HG03108 (cell line): ENCODE measurements at regions not wholly inside any gene's neighbourhood (a gene's known extent, or its start where the extent isn't known, plus 50 kb on each side); places are given as distances from the start of the nearest gene placed in this dataset.

Experiments used
- ATAC-seq: cut with Tn5 transposase; IDR thresholded peaks from one replicate; pipeline ENCODE4 v1.9.1; 2021; ENCODE audit warnings: moderate library complexity; ENCODE audit not compliant: unreplicated experiment

DNA sequence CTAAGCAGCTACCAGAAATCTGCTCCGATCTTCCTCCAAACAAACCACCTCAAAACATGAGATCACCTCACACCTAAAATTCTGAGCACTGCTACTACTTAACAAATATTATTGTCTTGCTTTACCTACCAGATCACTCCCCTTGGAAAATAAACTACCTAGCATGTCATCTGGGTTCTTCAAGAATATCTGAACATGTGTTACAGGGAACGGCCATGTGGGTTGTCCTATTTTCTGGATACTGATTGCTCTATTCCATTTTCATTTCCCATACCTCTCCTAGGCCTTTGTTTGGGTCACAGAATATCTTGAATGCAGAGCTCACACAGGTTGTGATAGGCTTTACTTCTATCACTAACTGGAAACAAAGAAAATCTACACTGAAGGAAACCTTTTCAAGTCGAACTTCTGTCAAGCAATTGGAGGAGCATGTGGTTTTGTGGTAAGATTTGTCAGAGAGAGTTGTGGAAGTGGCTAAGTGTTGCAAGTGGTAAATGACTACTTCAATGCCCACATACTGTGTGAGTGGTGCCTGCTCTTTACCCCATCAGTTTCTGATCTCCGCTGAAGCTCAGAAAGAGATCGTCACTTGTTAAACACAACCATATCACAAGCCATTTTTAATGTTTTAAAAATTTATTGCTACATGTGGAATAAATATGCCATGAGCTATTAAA is 739.1 kb upstream of the ZEB2 start:
- ATAC-seq: no peak

- ATAC-seq: no peak
Observed at GRCh38 chr2:145257931-145258330, 738.0 kb upstream of the ZEB2 start.

GRCh38 chr2:145256551-145256950 is 736.6 kb upstream of the ZEB2 start:
- no peak for ATAC-seq

GRCh38 chr2:145254291-145254690 is 734.4 kb upstream of the ZEB2 start:
- no peak for ATAC-seq

GRCh38 chr2:145253492-145253891 is 733.6 kb upstream of the ZEB2 start:
- ATAC-seq: no peak

DNA sequence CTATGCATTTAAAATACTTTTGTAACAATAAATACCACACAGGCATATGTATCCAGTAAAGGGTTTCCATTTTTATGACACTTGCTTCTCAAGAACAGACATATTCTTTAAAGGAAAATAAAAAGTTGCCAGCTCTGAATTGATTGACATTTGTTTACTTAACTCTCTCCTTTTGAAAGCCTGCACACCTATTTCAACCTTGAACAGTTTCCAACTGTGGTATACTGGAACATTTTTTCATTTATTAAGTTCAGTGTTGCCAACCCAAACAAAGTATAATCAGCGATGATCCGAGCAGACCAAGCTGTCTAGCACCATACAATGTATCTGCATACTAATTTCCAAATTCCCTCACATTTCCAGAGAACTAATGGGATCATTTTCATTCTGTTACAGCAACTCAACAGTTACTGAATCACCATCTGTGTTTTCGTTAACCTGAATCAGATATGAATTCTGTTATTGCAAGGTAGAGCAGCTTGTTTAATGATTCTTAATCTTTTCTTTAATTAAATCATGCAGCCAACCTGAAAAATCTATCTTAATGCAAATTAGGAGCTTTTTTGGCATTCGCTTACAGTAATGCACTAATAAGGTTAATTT is 725.5 kb upstream of the ZEB2 start:
- ATAC-seq: no peak

DNA sequence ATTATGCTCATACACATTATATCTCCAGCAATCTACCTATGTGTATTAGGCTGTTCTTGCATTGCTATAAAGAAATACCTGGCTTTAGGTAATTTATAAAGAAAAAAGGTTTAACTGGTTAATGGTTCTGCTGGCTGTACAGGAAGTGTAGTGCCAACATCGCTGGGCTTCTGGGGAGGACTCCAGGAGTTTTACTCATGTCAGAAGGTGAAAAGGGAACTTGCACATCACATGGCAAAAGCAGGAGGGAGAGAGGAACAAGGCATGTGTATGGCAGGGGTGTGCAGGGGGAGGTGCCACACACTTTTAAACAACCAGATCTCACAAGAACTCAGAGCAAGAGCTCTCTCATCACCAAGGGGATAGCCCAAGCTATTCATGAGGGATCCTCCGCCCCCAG is 715.4 kb upstream of the ZEB2 start:
- ATAC-seq: no peak

GRCh38 chr2:145230546-145230945 is 710.6 kb upstream of the ZEB2 start:
- no peak for ATAC-seq

GRCh38 chr2:145228506-145228905 is 708.6 kb upstream of the ZEB2 start:
- ATAC-seq: no peak

GRCh38 chr2:145226901-145227300 is 707.0 kb upstream of the ZEB2 start:
- ATAC-seq: no peak

DNA sequence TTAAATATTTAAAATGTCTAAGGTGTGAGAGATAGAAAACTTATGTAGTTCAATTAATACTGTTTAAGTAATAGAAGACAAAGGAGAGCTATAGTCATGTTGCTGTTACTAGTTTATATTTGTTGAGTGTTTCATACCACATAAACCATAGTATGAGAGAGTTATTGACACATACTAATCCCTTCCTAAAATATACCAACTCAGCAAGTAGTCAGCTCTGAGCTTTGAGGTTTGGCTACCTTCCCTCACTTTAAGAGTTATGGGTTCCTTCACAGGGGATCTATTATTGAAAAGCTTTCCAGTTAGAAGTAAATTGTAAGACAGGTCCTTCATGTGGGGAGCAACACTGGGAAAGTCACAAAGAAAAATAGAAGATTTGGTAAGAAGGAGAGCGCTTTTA is 701.6 kb upstream of the ZEB2 start:
- ATAC-seq: no peak

DNA sequence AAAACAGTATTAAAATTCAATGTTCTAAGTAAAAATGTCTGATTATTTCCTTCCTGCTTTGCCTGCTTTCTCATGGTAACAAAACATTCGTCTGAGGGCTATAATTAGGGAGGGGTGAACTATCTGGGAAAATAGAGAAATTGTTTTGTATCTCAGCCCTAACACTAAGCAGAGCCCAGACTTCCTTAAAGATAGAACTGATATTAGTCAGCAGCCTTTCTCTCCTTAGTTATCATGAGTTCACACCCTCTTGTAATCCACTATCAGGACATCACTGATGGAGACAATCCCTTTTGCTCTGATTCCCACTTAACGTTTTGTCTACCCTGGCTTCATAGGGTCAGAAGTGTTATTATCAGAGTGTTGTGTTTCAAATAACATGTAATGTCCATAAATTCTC is 701.1 kb upstream of the ZEB2 start:
- no peak for ATAC-seq

GRCh38 chr2:145220496-145220895 is 700.6 kb upstream of the ZEB2 start:
- ATAC-seq: no peak

GRCh38 chr2:145207884-145208283 is 688.0 kb upstream of the ZEB2 start:
- no peak for ATAC-seq

- ATAC-seq: no peak
Observed at GRCh38 chr2:145206496-145207281, 686.8 kb upstream of the ZEB2 start.

DNA sequence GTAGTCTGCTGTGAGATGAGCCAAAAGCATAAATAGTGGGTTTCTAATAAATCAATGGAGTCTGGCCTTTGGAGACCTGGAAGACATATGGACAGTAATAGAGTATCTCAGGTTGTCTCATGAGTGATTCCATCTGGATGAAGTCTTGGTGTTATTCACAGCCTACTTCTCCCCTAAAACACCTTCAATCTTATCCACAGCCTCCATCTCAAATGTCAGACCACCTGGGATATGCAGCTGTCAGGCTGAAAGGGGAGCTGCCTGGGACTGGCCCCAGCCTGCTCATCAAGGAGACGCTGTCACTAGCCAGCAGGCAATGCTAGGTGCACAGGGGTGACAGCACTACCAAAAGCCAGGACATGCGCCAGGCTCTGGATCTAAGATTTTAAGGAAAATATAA is 684.0 kb upstream of the ZEB2 start:
- no peak for ATAC-seq

DNA sequence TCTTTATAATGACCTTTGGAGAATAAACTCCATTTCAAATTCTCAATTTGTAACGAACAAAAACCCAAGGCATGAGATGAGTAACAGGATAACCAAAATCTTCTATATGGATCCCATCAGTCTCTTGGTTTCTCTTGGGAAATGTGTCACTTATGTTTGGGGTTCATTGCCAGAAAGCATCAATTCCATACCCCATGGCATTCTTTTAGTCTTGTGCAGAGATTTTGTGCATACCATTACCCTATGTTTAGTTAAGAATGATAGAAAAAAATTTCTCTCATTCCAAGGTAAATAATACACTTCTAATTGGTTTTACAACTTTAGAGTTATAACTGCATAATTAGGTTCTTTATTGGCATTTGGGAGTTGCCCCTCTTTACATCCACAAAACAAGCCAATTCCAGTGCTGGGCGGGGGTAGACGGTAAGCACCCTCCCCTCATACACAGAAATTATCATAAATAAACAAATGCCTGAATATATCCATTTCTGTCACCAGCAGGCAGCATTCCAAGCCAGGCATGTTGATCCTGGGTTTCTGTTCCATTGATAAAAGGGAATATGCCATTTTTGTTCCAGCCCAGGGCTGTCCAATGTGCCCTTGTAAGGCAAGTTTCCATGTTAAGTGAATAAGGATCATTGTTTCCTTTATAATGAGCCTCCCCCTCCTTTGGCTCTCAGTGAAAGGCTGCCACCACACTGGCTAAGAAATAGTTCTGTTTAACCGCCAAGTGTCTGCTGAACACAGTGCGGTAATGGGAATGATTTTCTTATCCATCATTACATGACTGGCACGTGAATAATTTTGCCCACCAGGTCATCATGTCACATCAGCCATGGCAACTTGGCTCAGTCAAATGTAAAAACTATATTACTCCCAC is 680.1 kb upstream of the ZEB2 start:
- no peak for ATAC-seq

- no peak for ATAC-seq
Observed at GRCh38 chr2:145199042-145199441, 679.1 kb upstream of the ZEB2 start.

DNA sequence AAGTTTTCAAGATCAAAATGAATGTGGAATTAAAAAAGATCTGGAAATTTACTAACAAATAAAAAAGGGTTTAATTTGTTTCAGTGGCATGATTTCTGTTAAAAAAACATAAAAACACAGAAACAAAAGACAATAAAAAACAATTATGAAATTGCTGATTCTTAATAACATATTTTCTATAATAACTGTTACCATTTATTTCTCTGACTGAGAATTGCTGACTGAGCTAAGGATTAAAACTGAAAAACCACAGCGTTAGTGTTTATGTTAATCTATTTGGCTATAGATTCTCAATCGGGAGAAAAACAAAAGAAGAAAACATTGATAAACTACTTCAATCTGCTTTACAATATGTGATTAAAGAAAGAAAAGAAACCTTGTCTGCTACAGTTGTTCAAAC is 678.6 kb upstream of the ZEB2 start:
- ATAC-seq: no peak

DNA sequence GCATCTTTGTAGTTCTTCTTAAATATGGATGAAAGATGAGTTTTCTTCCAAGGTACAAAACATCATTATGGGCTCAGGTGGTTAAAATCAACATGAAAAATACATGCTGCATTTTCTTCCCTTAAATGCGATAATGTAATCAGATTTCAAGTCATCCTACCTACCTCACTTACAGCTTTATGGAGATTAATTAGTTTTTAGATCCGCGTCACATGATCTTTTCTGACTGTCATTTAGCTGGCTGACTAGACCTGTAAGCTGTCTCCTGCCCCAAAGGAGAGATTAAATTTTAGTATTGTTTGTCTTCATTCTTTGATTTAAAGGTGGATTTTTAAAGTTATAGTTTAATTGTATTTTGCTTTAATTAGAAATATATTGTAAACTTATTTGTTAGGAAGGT is 678.0 kb upstream of the ZEB2 start:
- ATAC-seq: no peak

GRCh38 chr2:145194673-145195072 is 674.8 kb upstream of the ZEB2 start:
- ATAC-seq: no peak
